Activated CD8-positive, alpha-beta memory T cell treated with anti-CD3 and anti-CD28 coated beads for 36 hours (primary cell): ENCODE measurements at regions not wholly inside any gene's neighbourhood (a gene's known extent, or its start where the extent isn't known, plus 50 kb on each side); places are given as distances from the start of the nearest gene placed in this dataset.

Source experiments
- CTCF ChIA-PET: fragments of 350-600 bp; sonication (Branson Sonifier 250); formaldehyde crosslinking; loops from one replicate; lab custom pipeline; 2021; ENCODE audit warnings: antibody characterized with exemption; lab: Charles Lee
- POLR2A ChIA-PET: fragments of 350-600 bp; sonication (Branson Sonifier 250); formaldehyde crosslinking; loops from one replicate; lab custom pipeline; 2021; ENCODE audit warnings: antibody characterized with exemption; lab: Charles Lee

GRCh38 chr6:37103169-37104039, 66.5 kb upstream of the PIM1 start:
- CTCF ChIA-PET, result interaction anchor here (0.7 to 1.8 kb wide), 2 partner anchors 7 to 68 kb away, joined by 3 to 12 read pairs; no protein-coding TSS in a partner anchor
- POLR2A ChIA-PET, result interaction anchor here (0.6 to 0.7 kb wide), 2 partner anchors 7 to 103 kb away, joined by 3 read pairs; no protein-coding TSS in a partner anchor

- CTCF ChIA-PET, result no interaction called here
- POLR2A ChIA-PET, result no interaction called here
Measured at GRCh38 chr6:37104824-37105147, 65.2 kb upstream of the PIM1 start.

GRCh38 chr6:37105148-37106050, 64.6 kb upstream of the PIM1 start:
- CTCF ChIA-PET, result no interaction called here
- POLR2A ChIA-PET, result no interaction called here

GRCh38 chr6:37106051-37106363, 63.9 kb upstream of the PIM1 start:
- ChIA-PET CTCF (no interaction called here), POLR2A (no interaction called here)

- POLR2A ChIA-PET, result no interaction called here
- CTCF ChIA-PET, result interaction anchor here (0.7 kb wide), 1 partner anchor 55 kb away, joined by 3 read pairs; no protein-coding TSS in a partner anchor
Measured at GRCh38 chr6:37106554-37106953, 63.4 kb upstream of the PIM1 start.

GRCh38 chr6:37106982-37107491, 62.9 kb upstream of the PIM1 start:
- CTCF ChIA-PET, result interaction anchor here (0.7 kb wide), 1 partner anchor 55 kb away, joined by 3 read pairs; no protein-coding TSS in a partner anchor
- POLR2A ChIA-PET, result no interaction called here

- CTCF ChIA-PET, result interaction anchor here (0.7 to 2.7 kb wide), 11 partner anchors 8 to 92 kb away, joined by 3 to 21 read pairs (median 5); partner anchors contain the start of gene PIM1
- POLR2A ChIA-PET, result interaction anchor here (0.5 to 2.3 kb wide), 5 partner anchors 7 to 85 kb away, joined by 3 to 10 read pairs (median 3); no protein-coding TSS in a partner anchor
Measured at GRCh38 chr6:37109714-37110499, 60.0 kb upstream of the PIM1 start.

GRCh38 chr6:37110500-37111461, 59.2 kb upstream of the PIM1 start:
- CTCF ChIA-PET, result interaction anchor here (0.9 to 2.7 kb wide), 13 partner anchors 8 to 99 kb away, joined by 3 to 21 read pairs (median 4); partner anchors contain the start of gene PIM1

GRCh38 chr6:37113976-37114375, 56.0 kb upstream of the PIM1 start:
- CTCF ChIA-PET, result no interaction called here

More at GRCh38 chr6:37110500-37111461, 59.2 kb upstream of the PIM1 start:
- POLR2A ChIA-PET, result interaction anchor here (0.5 to 2.3 kb wide), 8 partner anchors 8 to 1593 kb away, joined by 3 to 10 read pairs (median 4); no protein-coding TSS in a partner anchor

GRCh38 chr6:37114612-37115011, 55.3 kb upstream of the PIM1 start:
- CTCF ChIA-PET, result interaction anchor here (0.6 kb wide), 1 partner anchor 40 kb away, joined by 4 read pairs; no protein-coding TSS in a partner anchor
- POLR2A ChIA-PET, result no interaction called here

More at GRCh38 chr6:37113976-37114375, 56.0 kb upstream of the PIM1 start:
- POLR2A ChIA-PET, result no interaction called here

- POLR2A ChIA-PET, result no interaction called here
- CTCF ChIA-PET, result interaction anchor here (0.7 kb wide), 1 partner anchor 84 kb away, joined by 5 read pairs; no protein-coding TSS in a partner anchor
Measured at GRCh38 chr6:37115236-37115895, 54.6 kb upstream of the PIM1 start.

- ChIA-PET POLR2A (no interaction called here), CTCF (interaction anchor here (0.7 kb wide), 1 partner anchor 85 kb away, joined by 5 read pairs; no protein-coding TSS in a partner anchor)
Measured at GRCh38 chr6:37116326-37116725, 53.6 kb upstream of the PIM1 start.

- ChIA-PET POLR2A (no interaction called here), CTCF (interaction anchor here (1.6 kb wide), 1 partner anchor 9 kb away, joined by 5 read pairs; no protein-coding TSS in a partner anchor)
Measured at GRCh38 chr6:37119387-37119886, 50.5 kb upstream of the PIM1 start.
